GM23248 (cell line): ENCODE measurements at regions not wholly inside any gene's neighbourhood (a gene's known extent, or its start where the extent isn't known, plus 50 kb on each side); places are given as distances from the start of the nearest gene placed in this dataset.

Experiments used
- EZH2 ChIP-seq: fragments of 200-600 bp; sonication (generic); IDR thresholded peaks from 2 replicates; pipeline ENCODE4 v1.6.1; 2018; ENCODE audit warnings: antibody characterized with exemption, mild to moderate bottlenecking; ENCODE audit not compliant: insufficient read depth, poor library complexity, severe bottlenecking
- EZH2phosphoT487 ChIP-seq: fragments of 200-600 bp; sonication (generic); IDR thresholded peaks from 2 replicates; pipeline ENCODE4 v1.6.1; 2018; ENCODE audit warnings: antibody characterized with exemption, moderate library complexity, mild to moderate bottlenecking, low read depth; ENCODE audit not compliant: insufficient read depth

- no peak for TF ChIP-seq EZH2
- TF ChIP-seq EZH2phosphoT487: no peak
Observed at GRCh38 chr1:22287946-22288520, 145.1 kb upstream of the WNT4 start.
